Loucy (cell line): ENCODE measurements at regions not wholly inside any gene's neighbourhood (a gene's known extent, or its start where the extent isn't known, plus 50 kb on each side); places are given as distances from the start of the nearest gene placed in this dataset.

Source experiments
- H2AFZ ChIP-seq: fragments of 200-600 bp; sonication (generic); 2 replicates; pipeline ENCODE4 v1.6.0; 2016; ENCODE audit warnings: antibody characterized with exemption, mild to moderate bottlenecking, low read length, moderate library complexity
- H3F3A ChIP-seq: fragments of 200-600 bp; 2 replicates; pipeline ENCODE4 v1.6.0; 2016; ENCODE audit warnings: antibody characterized with exemption, low read depth, mild to moderate bottlenecking
- H3K27me3 ChIP-seq: fragments of 200-600 bp; sonication (generic); 2 replicates; pipeline ENCODE4 v1.6.1; 2014; ENCODE audit warnings: low read length, mild to moderate bottlenecking; ENCODE audit not compliant: insufficient read depth, poor library complexity, severe bottlenecking
- H3K36me3 ChIP-seq: fragments of 200-600 bp; sonication (generic); 2 replicates; pipeline ENCODE4 v1.6.1; 2016; ENCODE audit warnings: low read length; ENCODE audit not compliant: insufficient read depth
- H3K4me1 ChIP-seq: fragments of 200-600 bp; sonication (generic); 2 replicates; pipeline ENCODE4 v1.5.1; 2014; ENCODE audit warnings: low read length, mild to moderate bottlenecking; ENCODE audit not compliant: insufficient read depth, poor library complexity, severe bottlenecking
- H3K4me2 ChIP-seq: fragments of 200-600 bp; sonication (generic); 2 replicates; pipeline ENCODE4 v1.6.0; 2014; ENCODE audit warnings: antibody characterized with exemption, low read length, low read depth, mild to moderate bottlenecking; ENCODE audit not compliant: poor library complexity, severe bottlenecking
- H3K4me3 ChIP-seq: fragments of 200-600 bp; sonication (generic); 2 replicates; pipeline ENCODE4 v1.5.1; 2014; ENCODE audit warnings: low read length, mild to moderate bottlenecking, mixed read lengths; ENCODE audit not compliant: poor library complexity, severe bottlenecking
- H3K79me2 ChIP-seq: fragments of 200-600 bp; sonication (generic); 2 replicates; pipeline ENCODE4 v1.6.1; 2014; ENCODE audit warnings: low read length; ENCODE audit not compliant: insufficient read depth
- H3K9ac ChIP-seq: fragments of 200-600 bp; sonication (generic); 2 replicates; pipeline ENCODE4 v1.6.0; 2014; ENCODE audit warnings: mild to moderate bottlenecking, low read depth, low read length, moderate library complexity; ENCODE audit not compliant: poor library complexity, severe bottlenecking
- H3K9me2 ChIP-seq: fragments of 200-600 bp; sonication (generic); replicated peaks from 2 replicates; pipeline ENCODE4 v1.6.1; 2016; ENCODE audit warnings: low read depth, low read length, mixed read lengths
- H3K9me3 ChIP-seq: fragments of 200-600 bp; sonication (generic); 2 replicates; pipeline ENCODE4 v1.6.1; 2014; ENCODE audit warnings: mild to moderate bottlenecking, antibody characterized with exemption, low read length, low read depth; ENCODE audit not compliant: insufficient read depth
- H4K20me1 ChIP-seq: fragments of 200-600 bp; sonication (generic); 2 replicates; pipeline ENCODE4 v1.6.0; 2014; ENCODE audit warnings: antibody characterized with exemption, low read length, mild to moderate bottlenecking; ENCODE audit not compliant: insufficient read depth, poor library complexity, severe bottlenecking
- CTCF ChIP-seq: fragments of 200-600 bp; sonication (generic); conservative IDR thresholded peaks from 2 replicates; pipeline ENCODE4 v1.5.1; 2014; ENCODE audit warnings: mild to moderate bottlenecking, antibody characterized with exemption, low read length
- EZH2phosphoT487 ChIP-seq: fragments of 200-600 bp; IDR thresholded peaks from 2 replicates; pipeline ENCODE4 v1.6.1; 2018; ENCODE audit warnings: antibody characterized with exemption, mild to moderate bottlenecking, moderate library complexity, borderline replicate concordance

DNA sequence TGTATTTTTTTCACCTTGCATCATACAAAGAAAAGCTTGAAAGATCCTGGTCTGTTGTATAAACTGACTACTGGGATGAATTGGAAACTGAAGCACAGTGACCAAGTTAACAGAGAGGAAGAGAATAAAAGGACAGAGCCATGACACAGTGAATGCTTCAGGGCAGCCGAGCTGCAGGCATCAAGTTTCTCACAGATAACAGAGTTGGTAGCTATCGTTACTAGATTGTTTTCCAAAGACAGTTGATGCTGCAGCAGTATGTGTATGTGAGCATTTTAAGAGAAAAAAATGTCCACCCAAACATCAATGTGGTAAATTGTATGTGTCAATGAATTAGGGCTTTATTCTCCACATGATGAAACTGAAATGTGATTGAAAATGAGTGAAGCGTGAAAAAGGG, 1032.7 kb downstream of the ADGRL3 start:
- Histone ChIP-seq H3K9me2 (no peaks in the 10 kb centered on the region), H3K4me1 (no peaks in the 10 kb centered on the region), H2AFZ (no peak overlapping the region), H3K4me3 (no peak overlapping the region), H3K79me2 (no peaks in the 10 kb centered on the region), H3K4me2 (no peak overlapping the region), H3F3A (no peaks in the 10 kb centered on the region), H3K36me3 (no peaks in the 10 kb centered on the region), H3K27me3 (no peaks in the 10 kb centered on the region), H3K9ac (no peak overlapping the region), H4K20me1 (no peaks in the 10 kb centered on the region), H3K9me3 (no peaks in the 10 kb centered on the region)
- TF ChIP-seq CTCF (no peak), EZH2phosphoT487 (no peak)

- Histone ChIP-seq H3K9me2 (no peaks in the 10 kb centered on the region), H3K9me3 (no peaks in the 10 kb centered on the region), H3K9ac (no peak overlapping the region), H4K20me1 (no peaks in the 10 kb centered on the region), H3K4me3 (no peak overlapping the region), H3K4me1 (no peaks in the 10 kb centered on the region), H3K36me3 (no peaks in the 10 kb centered on the region), H3K4me2 (no peak overlapping the region), H3F3A (no peaks in the 10 kb centered on the region), H3K79me2 (no peaks in the 10 kb centered on the region), H3K27me3 (no peaks in the 10 kb centered on the region), H2AFZ (no peak overlapping the region)
- TF ChIP-seq EZH2phosphoT487: no peak
- TF ChIP-seq CTCF: no peak
These were observed 1031.9 kb downstream of the ADGRL3 start for GRCh38 chr4:62231994-62232393.

DNA sequence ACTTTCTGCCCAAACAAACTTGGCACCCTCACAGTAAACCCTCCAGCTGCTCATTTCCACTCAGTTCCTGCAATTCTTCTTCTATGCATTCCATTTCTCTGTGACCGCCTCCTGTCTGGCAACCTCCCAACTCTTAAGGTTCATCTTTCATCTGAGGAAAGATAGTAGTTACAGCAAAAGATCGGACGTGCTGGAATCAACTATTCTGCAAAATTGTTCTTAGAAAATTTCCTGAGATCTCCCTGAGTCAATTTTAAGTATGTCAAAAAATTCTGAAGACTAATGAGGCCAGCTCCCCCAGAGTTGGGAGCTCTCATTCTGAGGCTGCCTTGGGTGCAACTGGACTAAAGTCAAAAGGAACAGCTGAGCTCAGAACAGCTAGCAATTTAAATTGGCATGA, 1026.0 kb downstream of the ADGRL3 start:
- Histone ChIP-seq H3K9ac (no peak overlapping the region), H3K4me2 (no peak overlapping the region), H3K27me3 (no peaks in the 10 kb centered on the region), H2AFZ (no peak overlapping the region), H3F3A (no peaks in the 10 kb centered on the region), H3K9me2 (no peaks in the 10 kb centered on the region), H3K4me3 (no peak overlapping the region), H3K79me2 (no peaks in the 10 kb centered on the region), H4K20me1 (no peaks in the 10 kb centered on the region), H3K9me3 (no peaks in the 10 kb centered on the region), H3K4me1 (no peaks in the 10 kb centered on the region), H3K36me3 (no peaks in the 10 kb centered on the region)
- TF ChIP-seq CTCF: no peak
- no peak for TF ChIP-seq EZH2phosphoT487
